HG03469 (cell line): ENCODE measurements at regions not wholly inside any gene's neighbourhood (a gene's known extent, or its start where the extent isn't known, plus 50 kb on each side); places are given as distances from the start of the nearest gene placed in this dataset.

Experiments
- ATAC-seq: cut with Tn5 transposase; IDR thresholded peaks from one replicate; pipeline ENCODE4 v1.9.1; 2021; ENCODE audit warnings: mild to moderate bottlenecking, moderate library complexity, moderate number of reproducible peaks; ENCODE audit not compliant: unreplicated experiment

DNA sequence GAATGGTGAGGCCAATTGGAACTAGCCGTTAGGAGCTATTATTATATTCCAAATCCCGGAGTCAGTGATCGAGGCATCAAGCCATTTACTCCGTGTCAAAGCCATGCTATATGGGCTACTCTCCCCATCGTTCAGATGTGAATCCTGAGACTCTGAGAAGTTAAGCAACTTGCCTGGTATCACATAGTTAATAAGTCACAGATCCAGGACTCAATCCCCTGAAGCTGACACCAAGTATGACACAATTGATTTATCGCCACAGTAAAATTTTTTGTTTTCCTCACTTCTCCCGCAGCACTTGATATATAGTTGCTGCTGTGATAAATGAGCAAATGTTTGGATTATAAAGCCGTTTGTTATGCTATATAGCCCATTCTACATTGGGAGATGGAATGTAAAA is 50.8 kb upstream of the TSHZ2 start:
- ATAC-seq = no peak

DNA sequence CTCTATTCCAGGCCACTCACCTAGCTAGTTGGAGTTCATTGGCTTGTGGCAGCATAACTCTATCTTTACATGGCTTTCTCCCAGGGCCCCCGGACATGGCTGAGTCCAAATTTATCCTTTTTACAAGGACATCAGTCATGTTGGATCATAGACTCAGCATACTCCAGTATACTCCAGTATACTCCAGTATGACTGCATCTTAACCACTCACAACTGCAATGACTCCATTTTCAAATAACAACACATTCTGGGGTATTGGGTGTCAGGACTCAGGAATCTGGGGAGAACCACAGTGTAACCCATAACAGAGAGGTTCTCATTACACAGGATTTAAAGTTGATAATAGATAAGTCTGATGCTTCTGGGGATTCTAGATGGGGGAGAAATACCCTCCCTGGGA is 53.8 kb upstream of the TSHZ2 start:
- no peak for ATAC-seq

DNA sequence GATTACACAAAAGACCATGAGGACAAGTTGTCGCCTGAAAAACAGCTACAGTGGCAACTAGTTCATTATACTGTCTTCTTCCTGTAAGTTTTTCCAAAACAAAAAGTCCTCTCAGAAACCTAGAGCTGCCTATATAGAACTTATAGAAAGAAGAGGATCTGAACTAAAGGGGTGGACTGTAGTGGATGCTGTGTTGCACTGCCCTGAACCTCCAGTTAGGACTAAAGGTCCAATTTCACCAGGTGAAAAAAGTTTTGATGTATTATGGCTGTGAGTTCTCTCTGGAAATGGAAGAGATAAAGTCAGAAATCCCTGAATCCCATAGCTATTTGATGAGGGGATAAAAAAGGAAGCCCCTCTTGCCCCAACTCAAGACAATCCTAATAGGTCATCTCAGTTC is 56.6 kb upstream of the TSHZ2 start:
- ATAC-seq = no peak

DNA sequence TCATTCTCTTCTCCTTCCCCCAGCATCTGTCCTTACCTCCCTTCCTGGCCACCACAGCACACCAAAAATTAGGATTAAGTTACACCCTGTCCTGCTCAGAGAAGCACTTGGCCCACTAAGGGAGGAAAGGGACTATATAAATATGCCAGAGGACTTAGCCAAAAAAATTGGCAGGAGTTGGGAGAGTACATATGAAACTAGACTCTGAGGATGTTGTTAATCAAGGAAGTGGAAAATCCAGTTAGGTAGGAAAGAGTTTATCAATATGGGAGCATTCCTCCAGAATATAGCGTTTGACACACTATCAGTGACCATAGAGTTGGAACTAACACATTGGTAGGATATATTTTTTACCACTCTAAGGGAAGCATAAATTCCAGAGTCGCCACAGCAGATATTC is 57.3 kb upstream of the TSHZ2 start:
- no peak for ATAC-seq

DNA sequence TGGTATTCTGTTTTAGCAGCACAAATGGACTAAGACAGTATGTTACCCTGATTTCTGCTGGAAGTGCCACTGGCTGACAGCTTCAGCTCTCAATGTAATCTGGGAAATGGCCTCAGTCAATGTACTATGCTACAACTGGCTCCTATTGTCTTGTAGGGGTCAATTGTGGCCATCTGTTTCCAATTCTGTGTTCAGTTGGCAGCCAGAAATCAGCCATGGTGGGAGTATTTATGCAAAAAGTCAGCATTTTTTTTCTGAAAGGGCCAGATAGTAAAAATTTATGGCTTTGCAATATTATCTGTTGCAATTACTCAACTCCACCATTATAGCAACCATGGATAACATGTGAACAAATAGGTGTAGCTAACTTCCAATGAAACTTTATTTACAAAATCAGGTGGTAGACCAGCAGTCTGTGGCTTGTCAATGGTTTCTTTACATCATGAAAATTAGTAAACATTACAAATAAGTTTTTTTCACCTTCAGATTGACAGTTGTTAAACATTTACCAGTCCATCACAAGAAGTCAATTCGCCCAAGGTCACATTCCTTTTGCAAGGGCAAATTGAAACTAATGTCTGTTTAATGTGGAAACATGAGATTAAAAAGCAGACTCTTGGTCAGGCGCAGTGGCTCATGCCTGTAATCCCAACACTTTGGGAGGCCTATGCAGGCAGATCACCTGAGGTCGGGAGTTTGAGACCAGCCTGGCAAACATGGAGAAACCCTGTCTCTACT is 58.3 kb upstream of the TSHZ2 start:
- no peak for ATAC-seq

DNA sequence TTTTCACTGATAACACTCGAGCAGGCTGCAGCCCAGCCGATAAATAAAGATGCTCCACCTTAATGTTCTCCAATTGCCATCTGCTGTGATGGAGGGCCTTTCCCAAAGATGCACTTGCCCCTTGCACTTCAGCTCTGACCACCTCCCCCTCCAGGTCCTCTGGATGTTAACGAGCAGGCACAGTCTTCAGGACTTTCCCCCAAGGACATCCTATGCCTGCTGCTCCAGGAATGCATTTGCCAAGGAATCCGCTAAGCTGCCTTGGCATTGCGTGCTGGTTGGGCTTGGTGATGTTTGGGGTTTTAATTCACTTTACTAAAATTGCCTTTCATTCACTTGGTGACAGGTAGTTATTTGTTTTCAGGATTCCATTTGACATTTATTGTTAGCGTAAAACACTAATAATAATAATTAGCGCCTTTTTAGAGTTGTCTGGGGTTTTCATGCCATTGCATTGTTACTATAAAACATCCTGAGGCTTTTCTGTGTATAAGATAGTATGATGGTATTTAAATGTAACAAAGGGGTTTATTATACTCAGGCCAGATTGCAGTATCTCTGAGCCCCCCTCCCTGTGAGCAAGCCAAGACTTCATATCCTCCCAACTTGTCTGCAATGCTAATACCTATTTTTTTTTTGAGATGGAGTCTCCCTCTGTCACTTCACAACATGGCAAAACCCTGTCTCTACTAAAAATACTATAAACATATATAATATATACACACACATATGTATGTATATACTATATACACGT is 66.7 kb upstream of the TSHZ2 start:
- ATAC-seq = no peak

DNA sequence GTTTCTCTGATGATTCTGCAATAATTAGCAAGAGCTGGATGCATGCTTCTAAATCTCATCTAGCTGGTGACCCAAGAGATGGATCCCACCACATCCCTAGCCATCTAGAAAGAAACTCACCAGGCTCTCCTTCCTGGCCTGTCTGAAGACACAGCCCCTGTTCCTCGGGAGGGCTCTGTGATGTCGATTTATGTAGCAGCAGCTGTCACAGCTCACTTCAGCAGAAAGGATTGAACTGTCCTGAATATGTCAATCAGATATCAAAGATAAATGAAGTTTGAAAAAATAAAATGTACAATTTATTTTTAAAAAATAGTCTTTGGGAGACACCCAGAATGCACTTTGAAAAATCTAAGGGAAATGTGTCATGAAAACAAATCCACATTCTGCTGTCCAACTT is 67.3 kb upstream of the TSHZ2 start:
- no peak for ATAC-seq

DNA sequence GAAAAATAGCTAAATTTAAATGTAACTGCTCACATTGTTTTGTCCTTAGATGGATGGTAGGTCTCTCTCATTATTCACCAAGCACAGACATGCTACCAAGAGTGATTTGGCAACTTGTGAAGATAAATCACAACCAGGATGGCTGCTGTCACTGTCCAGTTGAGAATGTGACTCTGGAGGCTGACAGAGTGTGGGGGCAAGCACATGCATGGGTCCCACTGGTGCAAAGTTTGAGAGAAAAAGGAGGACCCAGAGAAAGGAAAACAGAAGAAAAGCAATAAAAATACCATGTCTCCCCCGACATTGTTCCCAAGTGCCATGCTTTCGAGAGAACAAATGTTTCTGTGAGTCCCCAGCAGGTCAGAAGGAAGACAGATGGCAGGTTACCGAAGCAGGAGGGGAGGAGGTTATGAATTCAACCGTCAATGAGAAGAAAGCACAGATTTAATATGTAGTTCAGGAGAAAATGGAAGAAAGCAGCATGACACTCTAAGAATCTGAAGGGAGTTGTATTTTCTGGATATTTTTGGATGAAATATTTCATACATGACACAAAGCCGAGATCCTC is 73.0 kb upstream of the TSHZ2 start:
- no peak for ATAC-seq

DNA sequence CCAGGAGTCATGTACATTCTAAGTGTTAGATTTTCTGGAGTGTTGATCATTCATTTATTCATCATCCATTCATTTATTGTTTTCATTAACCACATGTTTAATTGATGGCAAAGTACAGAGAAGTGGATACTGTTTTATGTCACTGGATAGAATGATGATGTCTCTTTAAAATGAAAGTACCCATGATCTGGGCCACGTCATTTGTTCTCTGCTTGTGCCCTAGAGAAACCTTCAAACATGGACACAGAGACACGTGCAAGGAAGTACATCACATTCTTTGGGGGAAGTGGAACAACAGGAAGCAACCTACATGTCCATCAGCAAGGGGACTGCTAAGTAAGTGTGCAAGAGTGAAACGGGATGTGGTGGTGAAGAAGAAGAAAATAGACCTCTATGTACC is 75.8 kb upstream of the TSHZ2 start:
- ATAC-seq = no peak

DNA sequence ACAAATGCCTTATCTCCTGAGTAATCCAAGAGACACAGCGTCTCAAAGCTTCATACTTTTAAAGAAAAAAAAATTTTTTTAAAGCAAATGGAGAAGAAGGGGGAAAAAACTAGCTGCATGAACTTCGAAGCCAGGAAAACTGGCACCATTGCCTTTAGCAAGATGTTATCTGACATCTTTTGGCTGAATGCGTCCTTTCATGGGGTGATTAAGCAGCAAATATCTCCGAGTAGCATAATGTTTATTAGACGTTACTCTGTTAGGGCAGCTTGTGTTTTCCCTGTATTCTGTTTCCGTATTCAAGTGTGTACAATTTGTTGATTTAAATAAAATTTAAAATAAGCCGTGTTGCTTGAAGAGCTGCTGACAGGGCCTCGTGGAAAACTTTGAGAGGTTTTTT is 76.5 kb upstream of the TSHZ2 start:
- ATAC-seq = no peak

DNA sequence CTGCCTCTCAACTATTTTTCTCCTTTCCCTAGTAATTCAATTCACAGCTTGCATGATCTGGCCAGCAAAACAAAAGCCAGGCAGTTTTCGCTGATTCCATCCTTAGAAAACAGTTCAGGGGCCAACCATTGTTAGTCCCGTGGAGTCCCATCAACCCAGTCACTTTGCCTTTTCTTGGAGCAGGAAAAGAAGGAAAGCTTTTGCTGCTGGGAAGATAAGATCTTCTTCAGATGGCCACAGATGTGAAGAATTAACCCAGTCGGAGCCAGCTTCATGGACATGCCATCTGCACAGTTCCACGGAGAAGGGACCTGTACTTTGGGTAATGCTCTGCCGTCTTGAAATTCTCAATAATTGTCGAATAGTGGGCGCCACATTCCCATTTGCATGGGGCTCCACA is 76.9 kb upstream of the TSHZ2 start:
- ATAC-seq = no peak

DNA sequence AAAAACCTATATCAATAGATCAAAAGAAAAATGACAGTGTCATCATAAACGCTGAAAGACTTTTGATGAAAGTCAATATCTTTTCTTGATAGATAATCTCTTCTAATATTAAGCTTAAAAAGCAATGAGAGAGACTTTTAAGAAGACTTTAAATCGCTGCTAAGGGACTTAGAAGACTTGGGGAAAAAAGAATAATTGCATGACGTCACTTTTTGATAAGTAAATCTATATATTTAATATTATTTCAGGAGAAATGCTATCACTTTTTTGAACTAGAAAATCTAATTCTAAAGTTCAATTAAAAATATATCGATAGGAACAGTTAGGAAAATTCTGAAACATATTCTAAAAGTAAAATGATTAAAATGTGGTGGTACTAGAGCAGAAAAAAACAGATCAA is 78.7 kb upstream of the TSHZ2 start:
- no peak for ATAC-seq

DNA sequence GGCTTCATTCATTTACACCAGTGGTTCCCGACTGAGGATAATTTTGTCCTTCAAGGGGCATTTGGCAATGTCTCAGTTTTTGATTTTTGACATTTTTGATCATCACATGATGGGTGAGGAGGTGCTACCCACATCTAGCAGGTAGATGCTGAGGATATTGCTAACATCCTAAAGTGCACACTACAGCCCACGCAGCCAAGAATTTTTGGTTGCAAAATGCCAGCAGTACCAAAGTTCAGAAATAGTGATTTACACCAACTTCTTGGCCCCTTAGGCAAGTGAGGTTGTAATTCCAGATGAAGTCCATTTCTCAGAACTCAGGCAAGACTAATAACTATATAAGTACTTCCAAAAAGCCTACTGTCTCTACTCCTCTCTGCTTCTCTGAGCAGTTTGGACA is 80.1 kb upstream of the TSHZ2 start:
- ATAC-seq = no peak

DNA sequence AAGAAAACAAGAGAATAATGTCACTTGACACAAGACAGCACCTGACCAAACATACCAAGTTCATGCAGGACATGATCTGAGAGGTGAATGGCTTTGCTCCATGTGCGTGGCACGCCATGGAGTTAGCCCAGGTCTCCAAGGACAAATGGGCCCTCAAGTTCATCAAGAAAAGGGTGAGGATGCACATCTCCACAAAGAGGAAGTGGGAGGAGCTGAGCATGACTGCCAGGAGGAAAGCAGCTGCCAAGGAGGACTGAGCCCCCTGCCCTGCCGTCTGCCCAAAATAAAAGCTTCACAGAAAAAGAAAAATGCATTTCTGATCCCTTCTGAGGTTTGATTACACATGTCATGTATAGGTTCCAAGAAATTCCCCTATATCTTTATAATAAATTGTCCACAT is 82.0 kb upstream of the TSHZ2 start:
- ATAC-seq = no peak

DNA sequence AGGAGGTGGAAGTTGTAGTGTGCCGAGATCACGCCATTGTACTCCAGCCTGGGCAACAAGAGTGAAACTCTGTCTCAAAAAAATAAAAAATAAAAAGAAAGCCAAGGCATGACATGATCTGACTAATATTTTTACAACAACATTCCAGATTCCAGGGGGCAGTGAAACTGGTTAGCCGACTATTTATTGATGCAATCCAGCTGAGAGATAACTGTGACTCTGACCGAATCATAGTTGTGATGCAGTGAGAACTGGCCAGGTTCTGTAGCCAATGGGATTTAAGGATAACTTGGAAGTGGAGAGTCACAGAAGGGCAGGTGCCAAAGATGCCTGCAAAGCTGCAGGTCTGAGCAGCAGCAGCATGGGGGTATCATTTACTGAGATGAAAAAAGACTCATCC is 82.9 kb upstream of the TSHZ2 start:
- no peak for ATAC-seq

DNA sequence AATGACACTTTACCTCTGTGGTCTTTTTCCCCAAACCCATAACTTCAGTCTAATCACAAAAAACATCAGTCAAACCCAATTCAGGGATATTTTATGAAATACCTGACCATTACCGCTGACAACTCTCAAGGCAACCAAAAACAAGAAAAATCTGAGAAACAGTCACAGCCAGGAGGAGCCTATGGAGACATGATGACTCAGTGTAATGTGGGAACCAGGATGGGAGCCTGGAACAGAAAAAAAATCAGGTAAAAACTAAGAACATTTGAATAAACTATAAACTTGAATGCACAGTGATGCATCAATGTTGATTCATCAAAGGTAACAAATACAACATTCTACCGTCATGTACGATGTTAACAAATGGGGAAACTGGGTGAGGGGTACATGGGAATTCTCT is 84.1 kb upstream of the TSHZ2 start:
- ATAC-seq = no peak

DNA sequence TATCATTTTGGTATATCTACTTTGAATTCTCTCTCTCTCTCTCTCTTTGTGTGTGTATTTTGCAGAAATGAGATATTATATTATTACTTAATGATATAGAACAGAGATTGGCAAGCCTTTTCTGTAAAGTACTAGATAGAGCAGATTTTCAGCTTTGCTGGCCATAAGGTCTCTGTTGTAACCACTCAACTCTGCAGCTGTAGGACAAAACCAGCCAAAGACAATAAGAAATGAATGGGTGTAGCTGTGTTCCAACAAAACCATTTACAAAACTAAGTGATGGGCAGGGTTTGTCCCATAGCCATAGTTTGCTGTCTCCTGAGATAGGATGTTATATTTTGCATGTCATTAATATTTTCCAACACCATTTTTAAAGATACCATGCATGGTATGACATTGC is 91.2 kb upstream of the TSHZ2 start:
- ATAC-seq = no peak

DNA sequence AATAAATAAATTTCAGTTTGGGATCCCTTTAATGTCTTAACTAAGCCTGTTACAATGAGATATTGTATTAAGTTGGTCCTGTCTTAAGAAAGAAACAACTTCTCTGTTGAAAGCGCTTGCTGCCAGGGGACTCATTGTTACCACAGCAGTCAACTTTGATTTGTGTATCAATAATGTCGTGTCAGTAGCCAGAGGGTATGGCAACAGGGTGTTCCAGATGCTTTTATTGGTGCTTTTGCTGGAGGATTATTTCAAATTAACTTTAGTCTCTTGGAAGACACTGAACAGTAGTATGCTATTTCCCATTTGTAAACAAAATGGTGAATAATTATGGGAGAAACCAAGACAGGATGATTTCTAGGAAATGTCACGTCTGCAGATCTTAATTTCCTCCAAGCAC is 91.9 kb upstream of the TSHZ2 start:
- no peak for ATAC-seq

DNA sequence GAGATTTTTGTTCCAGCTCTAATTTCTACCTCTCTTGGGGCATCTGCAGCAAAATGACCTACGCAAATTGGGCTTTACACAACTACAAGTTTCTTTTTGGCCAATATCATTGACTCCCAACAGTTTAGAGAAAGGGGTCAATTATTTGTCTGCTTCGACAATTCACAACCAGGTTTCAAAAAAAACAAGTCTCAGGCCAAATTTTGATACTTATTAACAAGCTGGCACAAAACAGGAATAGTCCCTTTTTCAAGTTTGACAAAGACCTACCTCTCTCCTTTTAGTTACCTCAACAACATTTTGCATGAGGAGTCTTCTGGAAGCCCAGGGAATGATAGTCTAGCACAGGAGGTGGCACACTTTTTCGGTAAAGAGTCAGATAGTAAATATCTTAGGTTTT is 97.9 kb upstream of the TSHZ2 start:
- ATAC-seq = no peak

DNA sequence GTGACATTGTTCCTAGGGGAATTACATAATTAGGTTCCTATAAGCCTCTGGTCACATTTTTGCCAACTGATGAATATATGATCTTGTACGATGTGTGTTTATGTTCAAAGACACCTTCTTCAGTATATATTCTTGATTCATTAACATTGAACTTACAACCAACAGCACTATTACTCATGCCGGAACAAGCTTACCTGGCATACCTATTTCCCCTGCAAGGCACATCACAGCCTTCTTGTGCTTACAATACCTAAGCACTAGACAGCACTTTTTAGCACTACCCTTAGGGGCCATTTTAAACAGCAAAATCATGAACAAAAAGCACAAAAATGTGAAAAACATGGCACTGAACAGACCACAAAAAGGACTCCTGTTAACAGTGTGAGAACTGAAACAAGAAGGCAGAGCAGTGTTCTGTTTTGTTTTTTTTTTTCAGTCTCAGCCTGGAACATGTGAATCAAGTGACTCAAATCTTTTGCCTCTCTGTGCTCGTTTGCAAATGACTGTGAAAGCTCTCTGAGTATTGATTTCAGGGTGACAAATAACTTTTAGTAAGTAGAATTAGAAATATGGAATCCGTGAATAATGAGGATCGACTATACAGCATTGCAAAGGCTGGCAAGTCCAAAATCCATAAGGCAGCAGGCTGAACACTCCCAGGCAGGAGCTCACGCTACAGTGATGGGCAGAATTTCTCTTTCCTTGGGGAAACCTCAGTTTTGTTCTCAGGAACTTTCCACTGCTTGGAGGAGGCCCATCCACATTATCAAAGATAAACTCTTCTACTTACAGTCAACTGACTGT is 102.3 kb upstream of the TSHZ2 start:
- ATAC-seq = no peak

DNA sequence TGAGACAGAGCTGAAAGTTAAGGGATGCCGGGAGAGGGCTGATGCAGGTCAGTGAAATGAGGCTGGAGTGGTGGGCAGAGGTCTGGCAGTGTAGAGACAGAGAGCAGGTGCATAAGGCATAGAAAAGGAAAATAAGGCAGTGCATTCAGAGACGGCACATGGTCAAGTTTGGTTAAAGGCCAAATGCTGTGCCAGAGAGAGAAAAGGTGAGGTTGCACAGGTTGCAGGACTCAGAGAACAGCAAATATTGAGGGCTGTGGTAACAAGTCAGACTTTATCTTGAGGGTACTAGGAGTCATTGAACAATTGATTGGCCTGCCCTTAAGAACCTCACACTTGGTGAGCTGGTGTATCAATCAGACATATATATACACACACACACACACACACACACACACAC is 102.9 kb upstream of the TSHZ2 start:
- ATAC-seq = no peak

DNA sequence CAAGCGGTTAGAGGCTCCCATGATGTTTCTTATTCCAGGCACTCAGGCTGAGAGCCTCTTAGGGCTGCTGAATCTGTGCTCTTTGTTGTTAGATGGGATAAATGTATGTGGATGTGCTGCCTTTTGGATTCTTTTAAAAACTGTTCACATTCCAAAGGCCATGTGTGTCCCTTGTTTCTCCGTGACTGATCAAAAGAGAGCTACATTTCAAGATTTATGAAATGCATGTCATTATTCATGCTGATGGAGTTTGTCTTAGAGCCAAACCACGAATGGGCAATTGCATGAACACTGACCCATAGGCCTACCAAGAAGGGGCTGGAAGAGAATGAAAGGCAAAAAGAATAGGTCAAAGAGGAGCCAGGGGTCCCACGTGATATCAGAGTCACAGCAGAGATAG is 104.9 kb upstream of the TSHZ2 start:
- ATAC-seq = no peak
